Neural progenitor cell (in vitro differentiated cells): ENCODE measurements at regions not wholly inside any gene's neighbourhood (a gene's known extent, or its start where the extent isn't known, plus 50 kb on each side); places are given as distances from the start of the nearest gene placed in this dataset.
A peak's percentile ranks its signal among the peaks of the same experiment; 100 is the strongest.

Experiments used
- DNase-seq: peaks from one replicate; pipeline ENCODE4 v3.0.0-alpha.2; 2016; ENCODE audit warnings: low spot score
- H2AFZ ChIP-seq: fragments of 200-600 bp; sonication (generic); replicated peaks from 2 replicates; pipeline ENCODE4 v1.6.1; 2016; ENCODE audit warnings: antibody characterized with exemption
- H3F3A ChIP-seq: fragments of 200-600 bp; sonication (generic); 2 replicates; pipeline ENCODE4 v1.6.1; 2016; ENCODE audit warnings: antibody characterized with exemption, low read depth
- H3K27ac ChIP-seq: fragments of 200-600 bp; sonication (generic); 2 replicates; pipeline ENCODE4 v1.5.1; 2016; ENCODE audit warnings: mild to moderate bottlenecking
- H3K27me3 ChIP-seq: fragments of 200-600 bp; sonication (generic); 2 replicates; pipeline ENCODE4 v1.6.1; 2016; ENCODE audit warnings: mild to moderate bottlenecking, moderate library complexity
- H3K36me3 ChIP-seq: fragments of 200-600 bp; sonication (generic); 2 replicates; pipeline ENCODE4 v1.5.1; 2016
- H3K4me1 ChIP-seq: fragments of 200-600 bp; sonication (generic); 2 replicates; pipeline ENCODE4 v1.6.1; 2016; ENCODE audit warnings: mixed run types
- H3K4me2 ChIP-seq: fragments of 200-600 bp; sonication (generic); 2 replicates; pipeline ENCODE4 v1.6.1; 2016
- H3K4me3 ChIP-seq: fragments of 200-600 bp; sonication (generic); 2 replicates; pipeline ENCODE4 v1.5.1; 2016
- H3K79me2 ChIP-seq: fragments of 200-600 bp; sonication (generic); 2 replicates; pipeline ENCODE4 v1.6.1; 2016; ENCODE audit warnings: low read depth
- H3K9ac ChIP-seq: fragments of 200-600 bp; sonication (generic); 2 replicates; pipeline ENCODE4 v1.6.1; 2016
- H3K9me3 ChIP-seq: fragments of 200-600 bp; sonication (generic); 2 replicates; pipeline ENCODE4 v1.5.1; 2016; ENCODE audit warnings: low read depth
- H4K20me1 ChIP-seq: fragments of 200-600 bp; sonication (generic); 2 replicates; pipeline ENCODE4 v1.6.1; 2016; ENCODE audit warnings: low read depth
- H3K27ac Mint-ChIP-seq: 3 replicates; pipeline ENCODE4 v1.8.0; 2021; ENCODE audit warnings: mixed read lengths
- H3K27me3 Mint-ChIP-seq: 2 replicates; pipeline ENCODE4 v1.8.0; 2022; ENCODE audit warnings: low read depth, mild to moderate bottlenecking, inconsistent platforms, moderate library complexity, mixed read lengths; ENCODE audit not compliant: insufficient read depth
- H3K36me3 Mint-ChIP-seq: 3 replicates; pipeline ENCODE4 v1.8.0; 2021; ENCODE audit warnings: mixed read lengths
- H3K4me1 Mint-ChIP-seq: 3 replicates; pipeline ENCODE4 v1.8.0; 2021; ENCODE audit warnings: mixed read lengths
- H3K4me3 Mint-ChIP-seq: 3 replicates; pipeline ENCODE4 v1.8.0; 2021; ENCODE audit warnings: mild to moderate bottlenecking, moderate library complexity, mixed read lengths
- H3K9me3 Mint-ChIP-seq: 3 replicates; pipeline ENCODE4 v1.8.0; 2020; ENCODE audit warnings: mixed read lengths
- CTCF ChIP-seq: fragments of 200-600 bp; sonication (generic); IDR thresholded peaks from 2 replicates; pipeline ENCODE4 v1.5.1; 2017; ENCODE audit warnings: antibody characterized with exemption, mild to moderate bottlenecking
- EZH2 ChIP-seq: fragments of 200-600 bp; sonication (generic); IDR thresholded peaks from 2 replicates; pipeline ENCODE4 v1.6.1; 2017; ENCODE audit warnings: antibody characterized with exemption, mild to moderate bottlenecking, moderate library complexity
- EZH2phosphoT487 ChIP-seq: fragments of 200-600 bp; sonication (generic); IDR thresholded peaks from 2 replicates; pipeline ENCODE4 v1.6.1; 2017; ENCODE audit warnings: antibody characterized with exemption

- TF ChIP-seq CTCF, result no peak
- no peak for TF ChIP-seq EZH2
- no peak for TF ChIP-seq EZH2phosphoT487
- Mint-ChIP-seq H3K4me1 (no peaks in the 10 kb centered on the region), H3K36me3 (no peaks in the 10 kb centered on the region), H3K27me3 (peaks cover 4% of the 10 kb centered on the region), H3K9me3 (no peaks in the 10 kb centered on the region), H3K4me3 (no peak overlapping the region), H3K27ac (no peak overlapping the region)
- no peaks in the 10 kb centered on the region for H3K79me2 ChIP-seq
- H3K36me3 ChIP-seq, result no peaks in the 10 kb centered on the region
- no peak overlapping the region for H3K27ac ChIP-seq
- no peak overlapping the region for H2AFZ ChIP-seq
- no peaks in the 10 kb centered on the region for H3F3A ChIP-seq
- H3K9me3 ChIP-seq, result no peaks in the 10 kb centered on the region
- no peaks in the 10 kb centered on the region for H4K20me1 ChIP-seq
- no peak overlapping the region for H3K4me3 ChIP-seq
- DNase-seq, result peak; percentile 74
- no peak overlapping the region for H3K9ac ChIP-seq
- peaks cover 23% of the 10 kb centered on the region for H3K27me3 ChIP-seq
- H3K4me2 ChIP-seq, result peak overlapping the region; percentile 54
- peaks cover 13% of the 10 kb centered on the region for H3K4me1 ChIP-seq
Measured at GRCh38 chr4:186348433-186348832, 82.4 kb downstream of the F11 start.

DNA sequence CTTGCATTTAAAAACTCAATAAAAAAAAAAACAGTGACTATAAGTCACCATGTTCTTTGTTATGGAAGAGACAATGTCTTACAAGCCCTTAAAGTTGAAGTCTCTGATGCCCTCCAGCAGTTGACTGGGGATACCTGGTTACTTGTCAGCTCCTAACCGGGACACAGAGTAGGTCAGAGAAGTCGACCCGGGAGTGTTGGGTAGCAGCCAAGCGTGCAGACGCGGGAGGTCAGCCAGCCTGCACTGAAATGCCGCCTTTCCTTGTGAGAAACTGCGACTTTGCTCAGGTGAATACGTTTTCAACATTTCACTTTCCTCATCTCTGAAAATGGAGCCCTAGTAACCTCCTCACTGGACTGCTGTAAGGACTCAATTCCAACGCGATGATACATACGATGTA, 81.8 kb downstream of the F11 start:
- Histone ChIP-seq H3K36me3 (no peaks in the 10 kb centered on the region), H3K9ac (no peak overlapping the region), H3K4me2 (peak overlapping the region; percentile 54), H3K4me1 (peaks cover 13% of the 10 kb centered on the region), H3K27me3 (peaks cover 23% of the 10 kb centered on the region), H3F3A (no peaks in the 10 kb centered on the region), H2AFZ (peak overlapping the region; percentile 12), H3K9me3 (no peaks in the 10 kb centered on the region), H3K4me3 (no peak overlapping the region), H3K79me2 (no peaks in the 10 kb centered on the region), H3K27ac (no peak overlapping the region), H4K20me1 (no peaks in the 10 kb centered on the region)
- Mint-ChIP-seq H3K4me3 (no peak overlapping the region), H3K36me3 (no peaks in the 10 kb centered on the region), H3K27ac (peak overlapping the region; percentile 39), H3K4me1 (no peaks in the 10 kb centered on the region), H3K9me3 (no peaks in the 10 kb centered on the region), H3K27me3 (peaks cover 4% of the 10 kb centered on the region)
- TF ChIP-seq EZH2, result no peak
- no peak for TF ChIP-seq CTCF
- no peak for TF ChIP-seq EZH2phosphoT487
- DNase-seq, result peak; percentile 20

GRCh38 chr4:186345184-186345583, 79.2 kb downstream of the F11 start:
- H3K36me3 Mint-ChIP-seq, result no peaks in the 10 kb centered on the region
- Histone ChIP-seq H4K20me1 (no peaks in the 10 kb centered on the region), H3K27ac (no peak overlapping the region), H3K27me3 (peaks cover 23% of the 10 kb centered on the region), H3K4me2 (no peak overlapping the region), H3K9me3 (no peaks in the 10 kb centered on the region), H3K79me2 (no peaks in the 10 kb centered on the region), H3K4me1 (peaks cover 13% of the 10 kb centered on the region), H2AFZ (no peak overlapping the region), H3F3A (no peaks in the 10 kb centered on the region), H3K9ac (no peak overlapping the region), H3K4me3 (no peak overlapping the region), H3K36me3 (no peaks in the 10 kb centered on the region)
- no peaks in the 10 kb centered on the region for H3K9me3 Mint-ChIP-seq
- H3K4me3 Mint-ChIP-seq, result no peak overlapping the region
- H3K27me3 Mint-ChIP-seq, result no peaks in the 10 kb centered on the region
- H3K27ac Mint-ChIP-seq, result no peak overlapping the region
- TF ChIP-seq EZH2, result no peak
- TF ChIP-seq EZH2phosphoT487, result no peak
- no peak for TF ChIP-seq CTCF
- DNase-seq, result no peak
- no peaks in the 10 kb centered on the region for H3K4me1 Mint-ChIP-seq

- no peaks in the 10 kb centered on the region for H4K20me1 ChIP-seq
- no peak overlapping the region for H3K4me2 ChIP-seq
- Mint-ChIP-seq H3K4me3 (no peak overlapping the region), H3K27ac (no peak overlapping the region), H3K36me3 (no peaks in the 10 kb centered on the region), H3K9me3 (peaks cover 2% of the 10 kb centered on the region), H3K4me1 (no peaks in the 10 kb centered on the region), H3K27me3 (peaks cover 4% of the 10 kb centered on the region)
- H3K9me3 ChIP-seq, result no peaks in the 10 kb centered on the region
- no peaks in the 10 kb centered on the region for H3F3A ChIP-seq
- H3K36me3 ChIP-seq, result no peaks in the 10 kb centered on the region
- H3K4me1 ChIP-seq, result no peaks in the 10 kb centered on the region
- no peak for TF ChIP-seq EZH2
- no peak for TF ChIP-seq CTCF
- no peak for DNase-seq
- peaks cover 17% of the 10 kb centered on the region for H3K27me3 ChIP-seq
- no peak overlapping the region for H3K9ac ChIP-seq
- no peak overlapping the region for H3K27ac ChIP-seq
- H3K79me2 ChIP-seq, result no peaks in the 10 kb centered on the region
- no peak overlapping the region for H2AFZ ChIP-seq
- H3K4me3 ChIP-seq, result no peak overlapping the region
Measured at GRCh38 chr4:186342582-186342981, 76.6 kb downstream of the F11 start.
